Suprapubic skin (tissue), 4 donors: ENCODE measurements at regions not wholly inside any gene's neighbourhood (a gene's known extent, or its start where the extent isn't known, plus 50 kb on each side); places are given as distances from the start of the nearest gene placed in this dataset.

Source experiments
- DNase-seq, 2 donors: peaks; one replicate each; pipeline ENCODE4 v3.0.0-alpha.2; 2019; ENCODE audit warnings: low spot score in 2 of 2
- H3K27ac ChIP-seq: fragments of 200-600 bp; sonication (generic); one replicate; pipeline ENCODE4 v1.5.1; 2019
- H3K27me3 ChIP-seq: fragments of 200-600 bp; sonication (generic); one replicate; pipeline ENCODE4 v1.5.1; 2019
- H3K36me3 ChIP-seq: fragments of 200-600 bp; sonication (generic); one replicate; pipeline ENCODE4 v1.5.1; 2019
- H3K4me1 ChIP-seq: fragments of 200-600 bp; sonication (generic); one replicate; pipeline ENCODE4 v1.5.1; 2019
- H3K4me3 ChIP-seq: fragments of 200-600 bp; sonication (generic); one replicate; pipeline ENCODE4 v1.5.1; 2019; ENCODE audit warnings: mild to moderate bottlenecking
- H3K9me3 ChIP-seq: fragments of 200-600 bp; sonication (generic); one replicate; pipeline ENCODE4 v1.5.1; 2019
- CTCF ChIP-seq, 2 donors: fragments of 200-600 bp in 1 of 2; fragments of 450-650 bp in 1 of 2; sonication (generic) in 1 of 2; IDR thresholded peaks; one replicate each; pipeline ENCODE4 v1.5.1; 2016 to 2019; ENCODE audit warnings: antibody characterized with exemption in 2 of 2, mild to moderate bottlenecking in 1 of 2, moderate library complexity in 1 of 2
- EP300 ChIP-seq: sonication (generic); formaldehyde crosslinking; IDR thresholded peaks from one replicate; pipeline ENCODE4 v1.6.1; 2017; ENCODE audit warnings: antibody characterized with exemption
- POLR2A ChIP-seq, 2 donors: fragments of 450-650 bp; IDR thresholded peaks; one replicate each; pipeline ENCODE4 v1.6.1; 2017; ENCODE audit warnings: antibody characterized with exemption in 2 of 2, mild to moderate bottlenecking in 2 of 2, moderate library complexity in 2 of 2
- POLR2AphosphoS5 ChIP-seq, 3 donors: sonication (generic); formaldehyde crosslinking; IDR thresholded peaks; one replicate each; pipeline ENCODE4 v1.6.1; 2017; ENCODE audit warnings: antibody characterized with exemption in 3 of 3
- WGBS: methylation state at CpG from one replicate; pipeline ENCODE4 v1.1.5; 2018; 5-methylcytosine and 5-hydroxymethylcytosine counted together

- no peak for DNase-seq
- no peaks in the 10 kb centered on the region for H3K27me3 ChIP-seq
- no peak for TF ChIP-seq EP300
These were observed 118.6 kb upstream of the GADL1 start for GRCh38 chr3:31013090-31013489.

GRCh38 chr3:31013843-31014242 is 119.4 kb upstream of the GADL1 start:
- H3K36me3 ChIP-seq: no peaks in the 10 kb centered on the region
- TF ChIP-seq CTCF (IDR thresholded peaks at IDR 0.05) (no peak), POLR2A (IDR thresholded peaks at IDR 0.05) (no peak), EP300 (no peak), POLR2AphosphoS5 (IDR thresholded peaks at IDR 0.05) (no peak)
- no peaks in the 10 kb centered on the region for H3K4me1 ChIP-seq
- H3K27ac ChIP-seq: no peak overlapping the region
- DNase-seq: no peak
- H3K9me3 ChIP-seq: no peaks in the 10 kb centered on the region
- no peak overlapping the region for H3K4me3 ChIP-seq
- no peaks in the 10 kb centered on the region for H3K27me3 ChIP-seq

More at GRCh38 chr3:31013090-31013489, 118.6 kb upstream of the GADL1 start:
- Histone ChIP-seq H3K27ac (no peak overlapping the region), H3K9me3 (no peaks in the 10 kb centered on the region), H3K4me3 (no peak overlapping the region), H3K4me1 (no peaks in the 10 kb centered on the region), H3K36me3 (no peaks in the 10 kb centered on the region)

GRCh38 chr3:31014317-31015040 is 120.0 kb upstream of the GADL1 start:
- no peak for DNase-seq
- Histone ChIP-seq H3K9me3 (no peaks in the 10 kb centered on the region), H3K36me3 (no peaks in the 10 kb centered on the region), H3K27ac (no peak overlapping the region), H3K4me3 (no peak overlapping the region), H3K27me3 (no peaks in the 10 kb centered on the region), H3K4me1 (no peaks in the 10 kb centered on the region)
- WGBS: 90% methylated on average over 8 of the region's 8 CpGs
- TF ChIP-seq EP300 (no peak), POLR2AphosphoS5 (IDR thresholded peaks at IDR 0.05) (no peak), CTCF (IDR thresholded peaks at IDR 0.05) (no peak), POLR2A (IDR thresholded peaks at IDR 0.05) (no peak)

- WGBS: 95% methylated on average over 2 of the region's 2 CpGs
- Histone ChIP-seq H3K4me1 (no peaks in the 10 kb centered on the region), H3K27me3 (no peaks in the 10 kb centered on the region), H3K9me3 (no peaks in the 10 kb centered on the region), H3K27ac (no peak overlapping the region), H3K4me3 (no peak overlapping the region), H3K36me3 (no peaks in the 10 kb centered on the region)
- no peak for DNase-seq
- TF ChIP-seq EP300 (no peak), POLR2AphosphoS5 (IDR thresholded peaks at IDR 0.05) (no peak), CTCF (IDR thresholded peaks at IDR 0.05) (no peak), POLR2A (IDR thresholded peaks at IDR 0.05) (no peak)
These were observed 121.7 kb upstream of the GADL1 start for GRCh38 chr3:31016196-31016595.

- no peaks in the 10 kb centered on the region for H3K36me3 ChIP-seq
- no peaks in the 10 kb centered on the region for H3K4me1 ChIP-seq
- DNase-seq: no peak
- TF ChIP-seq CTCF (IDR thresholded peaks at IDR 0.05): no peak
- no peak for TF ChIP-seq POLR2AphosphoS5 (IDR thresholded peaks at IDR 0.05)
- TF ChIP-seq POLR2A (IDR thresholded peaks at IDR 0.05): no peak
- no peak for TF ChIP-seq EP300
- H3K27me3 ChIP-seq: no peaks in the 10 kb centered on the region
- no peak overlapping the region for H3K4me3 ChIP-seq
- H3K27ac ChIP-seq: no peak overlapping the region
- H3K9me3 ChIP-seq: no peaks in the 10 kb centered on the region
These were observed 128.3 kb upstream of the GADL1 start for GRCh38 chr3:31022716-31023115.

- Histone ChIP-seq H3K27ac (no peak overlapping the region), H3K36me3 (no peaks in the 10 kb centered on the region), H3K4me1 (no peaks in the 10 kb centered on the region), H3K9me3 (peaks cover 4% of the 10 kb centered on the region), H3K27me3 (no peaks in the 10 kb centered on the region), H3K4me3 (no peak overlapping the region)
- TF ChIP-seq POLR2AphosphoS5 (IDR thresholded peaks at IDR 0.05): no peak
- TF ChIP-seq CTCF (IDR thresholded peaks at IDR 0.05): no peak
- 93% methylated on average over 2 of the region's 2 CpGs for whole genome bisulfite sequencing
- no peak for DNase-seq
These were observed 131.1 kb upstream of the GADL1 start for GRCh38 chr3:31025541-31025940.
